A549 (cell line): ENCODE measurements at regions not wholly inside any gene's neighbourhood (a gene's known extent, or its start where the extent isn't known, plus 50 kb on each side); places are given as distances from the start of the nearest gene placed in this dataset.

ENCODE experiments used
- ATAC-seq, 2 experiments: fragments of 200-7000 bp in 1 of 2; fragments of >200 bp in 1 of 2; cut with Nextera tagmentation in 1 of 2; cut with Tn5 transposase in 1 of 2; 3 replicates each; pipeline versions ENCODE4 v1.8.0 to v1.9.1; 2018 to 2020; ENCODE audit warnings: mild to moderate bottlenecking in 1 of 2, moderate library complexity in 1 of 2
- CTCF ChIA-PET: fragments of 300-600 bp; sonication (Branson Sonifier 250); formaldehyde crosslinking; extraction: SDS; loops from one replicate; lab custom pipeline; 2021; ENCODE audit warnings: antibody characterized with exemption, inconsistent platforms; lab: Yijun Ruan, JAX
- POLR2A ChIA-PET: fragments of 350-600 bp; formaldehyde crosslinking; extraction: SDS; loops from one replicate; lab custom pipeline; 2021; ENCODE audit warnings: antibody characterized with exemption, inconsistent platforms; lab: Yijun Ruan, JAX
- DNase-seq, 2 experiments: peaks; one replicate each; pipeline versions ENCODE4 v3.0.0 to v3.0.0-alpha.2; 2011 to 2016; ENCODE audit warnings: low read depth in 1 of 2, low spot score in 1 of 2
- FAIRE-seq: peaks from 2 replicates; lab custom pipeline; 2011; peaks lifted over from hg19 to GRCh38; lab: Jason Lieb, UNC
- H3K27ac ChIP-seq, 2 experiments: fragments of >200 bp; sonication (Bioruptor Twin); formaldehyde crosslinking; 3 replicates each; pipeline ENCODE4 v1.5.1; 2016 to 2017
- H3K4me1 ChIP-seq: fragments of >200 bp; sonication (Bioruptor Twin); formaldehyde crosslinking; 3 replicates; pipeline ENCODE4 v1.6.1; 2016
- H3K4me2 ChIP-seq: fragments of >200 bp; sonication (Bioruptor Twin); formaldehyde crosslinking; 3 replicates; pipeline ENCODE4 v1.6.1; 2016
- H3K4me3 ChIP-seq: fragments of >200 bp; sonication (Bioruptor Twin); formaldehyde crosslinking; 3 replicates; pipeline ENCODE4 v1.5.1; 2016
- H3K9me3 ChIP-seq: fragments of >200 bp; sonication (Bioruptor Twin); formaldehyde crosslinking; 3 replicates; pipeline ENCODE4 v1.6.1; 2016
- BCL3 ChIP-seq: fragments of >200 bp; sonication (Bioruptor Twin); formaldehyde crosslinking; IDR thresholded peaks from 3 replicates; pipeline ENCODE4 v1.6.1; 2016
- E2F6 ChIP-seq: IDR thresholded peaks from 2 replicates; pipeline ENCODE4 v1.6.1; 2012; ENCODE audit warnings: low read depth, borderline replicate concordance
- EHF ChIP-seq: fragments of 250-450 bp; sonication (Bioruptor Pico); IDR thresholded peaks from 2 replicates; pipeline ENCODE4 v1.5.0; 2020; ENCODE audit warnings: mild to moderate bottlenecking
- ESRRA ChIP-seq: fragments of 150-350 bp; IDR thresholded peaks from 2 replicates; pipeline ENCODE4 v1.6.1; 2014; ENCODE audit warnings: mild to moderate bottlenecking, low read length, borderline replicate concordance
- GATA3 ChIP-seq: IDR thresholded peaks from 2 replicates; pipeline ENCODE4 v1.6.1; 2012; ENCODE audit warnings: borderline replicate concordance
- HDAC2 ChIP-seq: fragments of 200-600 bp; sonication (generic); IDR thresholded peaks from 2 replicates; pipeline ENCODE4 v1.6.1; 2016
- HEYL ChIP-seq: fragments of 250-450 bp; sonication (Bioruptor Pico); IDR thresholded peaks from 2 replicates; pipeline ENCODE4 v1.8.0; 2021; ENCODE audit warnings: mild to moderate bottlenecking, moderate library complexity
- JUN ChIP-seq, 2 experiments: fragments of >200 bp; sonication (Bioruptor Twin); formaldehyde crosslinking; IDR thresholded peaks; 2 replicates in 1 of 2; 3 replicates in 1 of 2; pipeline ENCODE4 v1.6.1; 2016 to 2017
- KDM1A ChIP-seq: fragments of 200-600 bp; sonication (generic); IDR thresholded peaks from 2 replicates; pipeline ENCODE4 v1.6.1; 2016; ENCODE audit warnings: low read depth, mild to moderate bottlenecking
- MYC ChIP-seq: IDR thresholded peaks from 2 replicates; pipeline ENCODE4 v1.6.1; 2012; ENCODE audit warnings: mild to moderate bottlenecking, inconsistent platforms, low read length, improper control_type of control experiment, borderline replicate concordance
- NPAS2 ChIP-seq: fragments of 250-450 bp; sonication (Bioruptor Pico); IDR thresholded peaks from 2 replicates; pipeline ENCODE4 v1.8.0; 2022; ENCODE audit warnings: mild to moderate bottlenecking, moderate library complexity, borderline replicate concordance
- RCOR1 ChIP-seq: fragments of 150-350 bp; IDR thresholded peaks from 2 replicates; pipeline ENCODE4 v1.6.1; 2014; ENCODE audit warnings: antibody characterized with exemption, low read length, low read depth
- RFX5 ChIP-seq: fragments of 450-650 bp; IDR thresholded peaks from 2 replicates; pipeline ENCODE4 v1.7.1; 2014; ENCODE audit warnings: antibody characterized with exemption, mild to moderate bottlenecking, moderate library complexity
- SMC3 ChIP-seq: fragments of >200 bp; sonication (Bioruptor Twin); formaldehyde crosslinking; IDR thresholded peaks from 3 replicates; pipeline ENCODE4 v1.6.1; 2018; ENCODE audit warnings: inconsistent platforms
- SREBF2 ChIP-seq: fragments of 450-650 bp; IDR thresholded peaks from 2 replicates; pipeline ENCODE4 v1.6.1; 2014; ENCODE audit warnings: mild to moderate bottlenecking, moderate library complexity
- TFCP2L1 ChIP-seq: fragments of 250-450 bp; sonication (Bioruptor Pico); IDR thresholded peaks from 2 replicates; pipeline ENCODE4 v1.5.0; 2021; ENCODE audit warnings: mild to moderate bottlenecking
- TP53 ChIP-seq: fragments of 250-450 bp; sonication (Bioruptor Pico); IDR thresholded peaks from 2 replicates; pipeline ENCODE4 v1.5.0; 2021; ENCODE audit warnings: mild to moderate bottlenecking, moderate library complexity
- ZC3H11A ChIP-seq: fragments of 450-650 bp; IDR thresholded peaks from 2 replicates; pipeline ENCODE4 v1.6.1; 2014; ENCODE audit warnings: antibody characterized with exemption, mild to moderate bottlenecking
- ZNF302 ChIP-seq: fragments of 250-450 bp; sonication (Bioruptor Pico); IDR thresholded peaks from 2 replicates; pipeline ENCODE4 v1.9.0; 2021; ENCODE audit warnings: inconsistent platforms, mild to moderate bottlenecking, moderate library complexity
- WGBS: methylation state at CpG from one replicate; pipeline ENCODE4 v1.1.6; 2017; ENCODE audit errors: missing lambda C conversion rate; 5-methylcytosine and 5-hydroxymethylcytosine counted together
- TF ChIP-seq, protein P1 (sequence below): fragments of >200 bp; sonication (Bioruptor Twin); formaldehyde crosslinking; IDR thresholded peaks from 2 replicates; pipeline ENCODE4 v1.6.1; 2016
- TF ChIP-seq, protein P2 (sequence below): fragments of 250-450 bp; sonication (Bioruptor Pico); IDR thresholded peaks from 2 replicates; pipeline ENCODE4 v1.5.0; 2021; ENCODE audit warnings: mild to moderate bottlenecking, moderate library complexity, borderline replicate concordance
- TF ChIP-seq, protein P3 (sequence below): fragments of 200-600 bp; sonication (generic); IDR thresholded peaks from 2 replicates; pipeline ENCODE4 v1.6.1; 2016; ENCODE audit warnings: antibody characterized with exemption, mild to moderate bottlenecking, moderate library complexity
- TF ChIP-seq, protein P4 (sequence below): fragments of 450-650 bp; IDR thresholded peaks from 2 replicates; pipeline ENCODE4 v1.6.1; 2014; ENCODE audit warnings: antibody characterized with exemption

GRCh38 chr4:152032722-152033131 lies 271.9 kb upstream of the GATB start:
- WGBS, result 20% methylated on average over 1 of the region's 1 CpG
- no peak overlapping the region for H3K4me2 ChIP-seq
- no peak overlapping the region for H3K4me3 ChIP-seq
- TF ChIP-seq, protein P1, sequence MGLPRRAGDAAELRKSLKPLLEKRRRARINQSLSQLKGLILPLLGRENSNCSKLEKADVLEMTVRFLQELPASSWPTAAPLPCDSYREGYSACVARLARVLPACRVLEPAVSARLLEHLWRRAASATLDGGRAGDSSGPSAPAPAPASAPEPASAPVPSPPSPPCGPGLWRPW, result no peak
- TF ChIP-seq HDAC2, result no peak
- no peak for TF ChIP-seq E2F6
- FAIRE-seq (no peak), DNase-seq (no peak), ATAC-seq (no peak)
- H3K9me3 ChIP-seq, result no peaks in the 10 kb centered on the region
- ChIA-PET POLR2A (no interaction called here), CTCF (interaction anchor here (1.5 kb wide), 1 partner anchor 13 kb away, joined by 3 read pairs; no protein-coding TSS in a partner anchor)
- H3K27ac ChIP-seq, result no peak overlapping the region
- no peaks in the 10 kb centered on the region for H3K4me1 ChIP-seq

- FAIRE-seq (no peak), ATAC-seq (no peak), DNase-seq (no peak)
- ChIA-PET POLR2A (no interaction called here), CTCF (no interaction called here)
- Histone ChIP-seq H3K27ac (no peak overlapping the region), H3K9me3 (no peaks in the 10 kb centered on the region), H3K4me1 (no peaks in the 10 kb centered on the region), H3K4me3 (no peak overlapping the region), H3K4me2 (no peak overlapping the region)
- TF ChIP-seq BCL3 (no peak), HEYL (CRISPR knock-in tag) (no peak), SMC3 (no peak), RCOR1 (no peak), SREBF2 (no peak), RFX5 (no peak), ZNF302 (CRISPR knock-in tag) (no peak)
- TF ChIP-seq, protein P2, sequence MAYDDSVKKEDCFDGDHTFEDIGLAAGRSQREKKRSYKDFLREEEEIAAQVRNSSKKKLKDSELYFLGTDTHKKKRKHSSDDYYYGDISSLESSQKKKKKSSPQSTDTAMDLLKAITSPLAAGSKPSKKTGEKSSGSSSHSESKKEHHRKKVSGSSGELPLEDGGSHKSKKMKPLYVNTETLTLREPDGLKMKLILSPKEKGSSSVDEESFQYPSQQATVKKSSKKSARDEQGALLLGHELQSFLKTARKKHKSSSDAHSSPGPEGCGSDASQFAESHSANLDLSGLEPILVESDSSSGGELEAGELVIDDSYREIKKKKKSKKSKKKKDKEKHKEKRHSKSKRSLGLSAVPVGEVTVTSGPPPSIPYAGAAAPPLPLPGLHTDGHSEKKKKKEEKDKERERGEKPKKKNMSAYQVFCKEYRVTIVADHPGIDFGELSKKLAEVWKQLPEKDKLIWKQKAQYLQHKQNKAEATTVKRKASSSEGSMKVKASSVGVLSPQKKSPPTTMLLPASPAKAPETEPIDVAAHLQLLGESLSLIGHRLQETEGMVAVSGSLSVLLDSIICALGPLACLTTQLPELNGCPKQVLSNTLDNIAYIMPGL (CRISPR knock-in tag), result no peak
- 61% methylated on average over 6 of the region's 6 CpGs for WGBS
These were observed 268.8 kb upstream of the GATB start for GRCh38 chr4:152029631-152030030.

- ChIA-PET CTCF (interaction anchor here (0.6 kb wide), 1 partner anchor 67 kb away, joined by 3 read pairs; no protein-coding TSS in a partner anchor), POLR2A (no interaction called here)
- Histone ChIP-seq H3K4me2 (no peak overlapping the region), H3K9me3 (no peaks in the 10 kb centered on the region), H3K4me3 (no peak overlapping the region), H3K27ac (no peak overlapping the region), H3K4me1 (no peaks in the 10 kb centered on the region)
- ATAC-seq (no peak), DNase-seq (no peak), FAIRE-seq (no peak)
- 9% methylated on average over 1 of the region's 1 CpG for WGBS
- no peak for TF ChIP-seq KDM1A
These were observed 267.3 kb upstream of the GATB start for GRCh38 chr4:152028131-152028530.

- Histone ChIP-seq H3K9me3 (no peaks in the 10 kb centered on the region), H3K4me2 (no peak overlapping the region), H3K4me1 (no peaks in the 10 kb centered on the region), H3K27ac (no peak overlapping the region), H3K4me3 (no peak overlapping the region)
- FAIRE-seq, result no peak
- ChIA-PET POLR2A (no interaction called here), CTCF (no interaction called here)
- DNase-seq, result no peak
- ATAC-seq, result no peak
- TF ChIP-seq ESRRA (no peak), NPAS2 (CRISPR knock-in tag) (no peak), HEYL (CRISPR knock-in tag) (no peak), ZNF302 (CRISPR knock-in tag) (no peak), GATA3 (no peak), TP53 (no peak), SMC3 (no peak), EHF (CRISPR knock-in tag) (no peak), MYC (no peak), JUN (IDR thresholded peaks at IDR 0.05) (no peak), KDM1A (no peak), ZC3H11A (no peak), TFCP2L1 (CRISPR knock-in tag) (no peak)
- TF ChIP-seq, protein P3, sequence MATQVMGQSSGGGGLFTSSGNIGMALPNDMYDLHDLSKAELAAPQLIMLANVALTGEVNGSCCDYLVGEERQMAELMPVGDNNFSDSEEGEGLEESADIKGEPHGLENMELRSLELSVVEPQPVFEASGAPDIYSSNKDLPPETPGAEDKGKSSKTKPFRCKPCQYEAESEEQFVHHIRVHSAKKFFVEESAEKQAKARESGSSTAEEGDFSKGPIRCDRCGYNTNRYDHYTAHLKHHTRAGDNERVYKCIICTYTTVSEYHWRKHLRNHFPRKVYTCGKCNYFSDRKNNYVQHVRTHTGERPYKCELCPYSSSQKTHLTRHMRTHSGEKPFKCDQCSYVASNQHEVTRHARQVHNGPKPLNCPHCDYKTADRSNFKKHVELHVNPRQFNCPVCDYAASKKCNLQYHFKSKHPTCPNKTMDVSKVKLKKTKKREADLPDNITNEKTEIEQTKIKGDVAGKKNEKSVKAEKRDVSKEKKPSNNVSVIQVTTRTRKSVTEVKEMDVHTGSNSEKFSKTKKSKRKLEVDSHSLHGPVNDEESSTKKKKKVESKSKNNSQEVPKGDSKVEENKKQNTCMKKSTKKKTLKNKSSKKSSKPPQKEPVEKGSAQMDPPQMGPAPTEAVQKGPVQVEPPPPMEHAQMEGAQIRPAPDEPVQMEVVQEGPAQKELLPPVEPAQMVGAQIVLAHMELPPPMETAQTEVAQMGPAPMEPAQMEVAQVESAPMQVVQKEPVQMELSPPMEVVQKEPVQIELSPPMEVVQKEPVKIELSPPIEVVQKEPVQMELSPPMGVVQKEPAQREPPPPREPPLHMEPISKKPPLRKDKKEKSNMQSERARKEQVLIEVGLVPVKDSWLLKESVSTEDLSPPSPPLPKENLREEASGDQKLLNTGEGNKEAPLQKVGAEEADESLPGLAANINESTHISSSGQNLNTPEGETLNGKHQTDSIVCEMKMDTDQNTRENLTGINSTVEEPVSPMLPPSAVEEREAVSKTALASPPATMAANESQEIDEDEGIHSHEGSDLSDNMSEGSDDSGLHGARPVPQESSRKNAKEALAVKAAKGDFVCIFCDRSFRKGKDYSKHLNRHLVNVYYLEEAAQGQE, result no peak
- TF ChIP-seq, protein P4, sequence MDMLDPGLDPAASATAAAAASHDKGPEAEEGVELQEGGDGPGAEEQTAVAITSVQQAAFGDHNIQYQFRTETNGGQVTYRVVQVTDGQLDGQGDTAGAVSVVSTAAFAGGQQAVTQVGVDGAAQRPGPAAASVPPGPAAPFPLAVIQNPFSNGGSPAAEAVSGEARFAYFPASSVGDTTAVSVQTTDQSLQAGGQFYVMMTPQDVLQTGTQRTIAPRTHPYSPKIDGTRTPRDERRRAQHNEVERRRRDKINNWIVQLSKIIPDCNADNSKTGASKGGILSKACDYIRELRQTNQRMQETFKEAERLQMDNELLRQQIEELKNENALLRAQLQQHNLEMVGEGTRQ, result no peak
These were observed 264.1 kb upstream of the GATB start for GRCh38 chr4:152024881-152025280.
